ENCODE measurements at regions not wholly inside any gene's neighbourhood (a gene's known extent, or its start where the extent isn't known, plus 50 kb on each side); places are given as distances from the start of the nearest gene placed in this dataset.
A peak's percentile ranks its signal among the peaks of the same experiment; 100 is the strongest.

DNA sequence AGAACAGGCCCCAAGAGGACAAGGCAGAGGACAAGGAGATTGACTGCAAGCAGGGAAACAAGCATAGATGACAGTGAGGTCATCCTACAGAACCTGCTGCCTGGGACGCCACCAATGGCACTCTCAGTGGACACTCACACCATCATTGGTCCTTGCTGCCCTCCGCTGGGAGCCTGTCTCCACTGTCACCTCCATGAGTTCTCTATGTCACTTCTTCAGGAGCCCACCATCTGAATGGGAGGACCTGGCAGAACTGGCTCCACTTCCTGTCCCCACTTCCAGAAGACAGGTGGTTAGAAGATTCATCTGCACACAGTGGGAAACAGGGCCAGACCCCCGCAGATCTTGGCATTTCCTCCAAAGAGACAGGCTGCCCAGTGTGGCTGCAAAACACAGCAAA is 188.9 kb downstream of the HSD17B3 start:
- no peaks in the 10 kb centered on the region for H3K9me3 ChIP-seq (ENCODE audit: control insufficient read depth, low read depth, low read length)
- no peaks in the 10 kb centered on the region for H3K36me3 ChIP-seq (ENCODE audit: control insufficient read depth in 2 of 2, extremely low read depth in 1 of 2, insufficient read depth in 2 of 2, low read length in 2 of 2)
- dilution Hi-C loops (cut with MboI; ENCODE audit: extremely low pct_ligation_motif_present, low sequenced_read_pairs) = no loop called here
- no peak for FAIRE-seq
- no peak overlapping the region for H3K27ac ChIP-seq (ENCODE audit: control insufficient read depth, insufficient read depth, low read length)
- H3K27me3 ChIP-seq (ENCODE audit: control insufficient read depth, extremely low read depth, insufficient read depth, low read length) = peaks cover 3% of the 10 kb centered on the region
- no peaks in the 10 kb centered on the region for H3K4me1 ChIP-seq (ENCODE audit: control insufficient read depth, extremely low read depth, insufficient read depth, low read length)
- no peak overlapping the region for H3K9ac ChIP-seq (ENCODE audit: control insufficient read depth, extremely low read depth, insufficient read depth, low read length)
- H3K4me2 ChIP-seq (ENCODE audit: control insufficient read depth, extremely low read depth, insufficient read depth, low read depth, low read length) = no peak overlapping the region
- no peaks in the 10 kb centered on the region for H3K9me1 ChIP-seq (ENCODE audit: control insufficient read depth, extremely low read depth, insufficient read depth, low read length)
- no peak for DNase-seq (ENCODE audit: low read depth, low spot score)
- no peaks in the 10 kb centered on the region for H3K79me2 ChIP-seq (ENCODE audit: control insufficient read depth, insufficient read depth, low read length)
- no peaks in the 10 kb centered on the region for H4K20me1 ChIP-seq (ENCODE audit: control insufficient read depth, extremely low read depth, insufficient read depth, low read length)
- TF ChIP-seq, protein P1, sequence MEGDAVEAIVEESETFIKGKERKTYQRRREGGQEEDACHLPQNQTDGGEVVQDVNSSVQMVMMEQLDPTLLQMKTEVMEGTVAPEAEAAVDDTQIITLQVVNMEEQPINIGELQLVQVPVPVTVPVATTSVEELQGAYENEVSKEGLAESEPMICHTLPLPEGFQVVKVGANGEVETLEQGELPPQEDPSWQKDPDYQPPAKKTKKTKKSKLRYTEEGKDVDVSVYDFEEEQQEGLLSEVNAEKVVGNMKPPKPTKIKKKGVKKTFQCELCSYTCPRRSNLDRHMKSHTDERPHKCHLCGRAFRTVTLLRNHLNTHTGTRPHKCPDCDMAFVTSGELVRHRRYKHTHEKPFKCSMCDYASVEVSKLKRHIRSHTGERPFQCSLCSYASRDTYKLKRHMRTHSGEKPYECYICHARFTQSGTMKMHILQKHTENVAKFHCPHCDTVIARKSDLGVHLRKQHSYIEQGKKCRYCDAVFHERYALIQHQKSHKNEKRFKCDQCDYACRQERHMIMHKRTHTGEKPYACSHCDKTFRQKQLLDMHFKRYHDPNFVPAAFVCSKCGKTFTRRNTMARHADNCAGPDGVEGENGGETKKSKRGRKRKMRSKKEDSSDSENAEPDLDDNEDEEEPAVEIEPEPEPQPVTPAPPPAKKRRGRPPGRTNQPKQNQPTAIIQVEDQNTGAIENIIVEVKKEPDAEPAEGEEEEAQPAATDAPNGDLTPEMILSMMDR (optimal IDR thresholded peaks at IDR 0.05 in 1 of 3, IDR thresholded peaks at IDR 0.05 in 1 of 3, conservative IDR thresholded peaks at IDR 0.05 in 1 of 3; ENCODE audit: extremely low read depth in 1 of 3, insufficient read depth in 2 of 3, low read length in 3 of 3) = peak in 1 of 3 experiments; percentile 2
- no peak for TF ChIP-seq EZH2 (IDR thresholded peaks at IDR 0.05; ENCODE audit: low read length)
- no peak overlapping the region for H2AFZ ChIP-seq (ENCODE audit: control insufficient read depth, low read length)
- no peak overlapping the region for H3K4me3 ChIP-seq (ENCODE audit: control insufficient read depth in 2 of 3, extremely low read depth in 1 of 3, insufficient read depth in 2 of 3, low read depth in 1 of 3, low read length in 3 of 3)

GRCh38 chr9:96109680-96110351 is 192.2 kb downstream of the HSD17B3 start:
- no peak overlapping the region for H3K4me3 ChIP-seq (ENCODE audit: control insufficient read depth in 2 of 3, extremely low read depth in 1 of 3, insufficient read depth in 2 of 3, low read depth in 1 of 3, low read length in 3 of 3)
- H3K27me3 ChIP-seq (ENCODE audit: control insufficient read depth, extremely low read depth, insufficient read depth, low read length) = no peaks in the 10 kb centered on the region
- no peaks in the 10 kb centered on the region for H3K4me1 ChIP-seq (ENCODE audit: control insufficient read depth, extremely low read depth, insufficient read depth, low read length)
- H2AFZ ChIP-seq (ENCODE audit: control insufficient read depth, low read length) = no peak overlapping the region
- no peak for TF ChIP-seq EZH2 (IDR thresholded peaks at IDR 0.05; ENCODE audit: low read length)
- TF ChIP-seq, protein P1 (optimal IDR thresholded peaks at IDR 0.05 in 1 of 3, IDR thresholded peaks at IDR 0.05 in 1 of 3, conservative IDR thresholded peaks at IDR 0.05 in 1 of 3; ENCODE audit: extremely low read depth in 1 of 3, insufficient read depth in 2 of 3, low read length in 3 of 3) = no peak
- no peaks in the 10 kb centered on the region for H3K9me1 ChIP-seq (ENCODE audit: control insufficient read depth, extremely low read depth, insufficient read depth, low read length)
- no peaks in the 10 kb centered on the region for H3K79me2 ChIP-seq (ENCODE audit: control insufficient read depth, insufficient read depth, low read length)
- H3K36me3 ChIP-seq (ENCODE audit: control insufficient read depth in 2 of 2, extremely low read depth in 1 of 2, insufficient read depth in 2 of 2, low read length in 2 of 2) = no peaks in the 10 kb centered on the region
- dilution Hi-C loops (cut with MboI; ENCODE audit: extremely low pct_ligation_motif_present, low sequenced_read_pairs) = no loop called here
- H3K4me2 ChIP-seq (ENCODE audit: control insufficient read depth, extremely low read depth, insufficient read depth, low read depth, low read length) = no peak overlapping the region
- no peak overlapping the region for H3K27ac ChIP-seq (ENCODE audit: control insufficient read depth, insufficient read depth, low read length)
- no peaks in the 10 kb centered on the region for H3K9me3 ChIP-seq (ENCODE audit: control insufficient read depth, low read depth, low read length)
- H4K20me1 ChIP-seq (ENCODE audit: control insufficient read depth, extremely low read depth, insufficient read depth, low read length) = no peaks in the 10 kb centered on the region
- DNase-seq (ENCODE audit: low read depth, low spot score) (no peak), FAIRE-seq (no peak)
- no peak overlapping the region for H3K9ac ChIP-seq (ENCODE audit: control insufficient read depth, extremely low read depth, insufficient read depth, low read length)

Data from keratinocyte (primary cell).